HG02981 (cell line): ENCODE measurements at regions not wholly inside any gene's neighbourhood (a gene's known extent, or its start where the extent isn't known, plus 50 kb on each side); places are given as distances from the start of the nearest gene placed in this dataset.
"Not testable (repeated sequence)": the region's sequence is repeated elsewhere in the genome, so short reads cannot be mapped to it uniquely, and the experiment has no call there.

Experiments used
- ATAC-seq: cut with Tn5 transposase; IDR thresholded peaks from one replicate; pipeline ENCODE4 v1.9.1; 2021; ENCODE audit warnings: mild to moderate bottlenecking, moderate library complexity; ENCODE audit not compliant: unreplicated experiment

DNA sequence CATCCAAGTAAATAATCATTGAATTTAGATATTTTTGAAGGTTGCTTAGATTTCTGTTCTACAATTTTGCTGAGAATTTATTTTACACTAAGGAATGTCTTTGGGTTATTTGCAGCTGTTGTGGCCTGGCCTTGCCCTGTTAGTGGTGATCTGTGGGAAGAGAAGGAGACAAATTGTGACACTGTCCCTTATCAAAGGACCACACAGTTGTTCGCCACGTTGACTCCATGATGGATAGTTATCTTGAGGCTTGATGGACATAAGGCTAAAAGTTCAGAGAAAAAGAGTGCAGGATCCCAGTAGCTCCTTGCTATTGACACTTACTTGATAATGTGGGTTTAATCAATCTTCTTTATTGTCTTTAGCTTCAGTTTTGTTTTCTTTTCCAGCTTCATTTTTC lies 186.6 kb upstream of the MEF2C start:
- no peak for ATAC-seq

DNA sequence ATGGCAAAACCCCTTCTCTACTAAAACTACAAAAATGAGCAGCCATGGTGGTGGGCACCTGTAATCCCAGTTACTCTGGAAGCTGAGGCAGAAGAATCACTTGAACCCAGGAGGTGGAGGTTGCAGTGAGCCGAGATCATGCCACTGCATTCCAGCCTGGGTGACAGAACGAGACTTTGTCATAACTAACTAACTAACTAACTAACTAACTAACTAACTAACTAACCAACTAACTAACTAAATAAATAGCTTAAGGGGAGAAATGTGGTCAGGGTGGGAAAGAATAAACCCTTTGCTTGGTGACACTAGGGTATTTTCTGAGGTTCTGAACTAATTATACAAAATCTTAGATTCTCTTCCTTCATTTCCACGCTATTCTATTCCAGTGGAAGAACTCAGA lies 184.4 kb upstream of the MEF2C start:
- ATAC-seq, result no peak

DNA sequence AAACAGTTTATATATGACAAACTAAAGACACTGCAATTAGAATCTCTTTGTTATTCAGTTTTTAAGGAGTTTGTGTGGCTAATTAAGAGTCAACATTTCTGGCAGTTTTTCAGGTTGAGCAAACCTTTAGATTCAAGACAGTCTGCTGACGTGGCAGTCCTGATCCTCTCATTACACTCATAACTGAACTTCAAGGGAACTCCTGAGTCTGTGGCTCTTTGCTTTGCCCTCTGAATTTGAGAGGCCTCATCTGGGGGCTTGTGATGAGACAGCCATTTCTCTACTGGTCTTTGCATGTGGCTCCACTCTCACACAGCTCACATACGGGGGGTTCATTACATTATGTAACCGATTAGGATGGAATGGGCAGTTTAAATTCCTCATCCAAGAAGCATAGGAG lies 182.9 kb upstream of the MEF2C start:
- ATAC-seq, result peak; percentile 85

DNA sequence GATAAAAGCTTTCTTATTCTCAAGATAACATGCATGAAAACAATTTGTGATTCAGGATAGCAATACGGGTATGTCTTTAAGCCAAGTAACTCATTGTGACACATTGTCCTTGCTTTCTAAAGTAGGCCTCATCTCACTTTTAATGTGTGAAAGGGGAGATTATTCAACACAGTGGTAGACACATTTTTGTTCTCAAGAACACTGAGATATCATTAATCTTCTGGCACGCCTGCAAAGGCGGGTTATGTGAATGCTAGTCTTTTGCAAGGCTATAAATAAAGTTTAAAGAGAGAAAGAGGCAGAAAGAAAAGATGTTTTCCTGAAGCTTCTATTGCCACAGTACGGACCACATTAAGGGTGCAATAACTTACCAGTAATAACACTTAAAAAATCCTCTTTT lies 181.8 kb upstream of the MEF2C start:
- ATAC-seq, result no peak

DNA sequence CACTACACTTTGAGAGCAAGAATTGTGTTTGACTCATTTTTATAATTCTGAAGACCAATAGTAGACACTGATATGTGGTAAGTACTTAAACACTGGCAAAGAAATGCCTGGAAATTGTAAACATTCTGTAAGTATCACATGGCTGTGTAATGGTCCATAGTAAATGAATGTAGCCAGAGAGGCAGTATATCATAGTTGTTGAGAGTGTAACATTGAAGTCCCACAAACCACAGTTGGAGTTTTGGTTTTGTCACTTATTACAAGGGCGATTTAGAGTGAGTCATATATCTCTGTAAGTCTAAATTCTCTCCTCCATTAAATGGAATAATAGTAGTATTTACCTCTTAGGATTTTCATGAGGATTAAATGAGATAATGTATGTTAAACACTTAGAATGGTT lies 181.1 kb upstream of the MEF2C start:
- ATAC-seq, result peak; percentile 79

DNA sequence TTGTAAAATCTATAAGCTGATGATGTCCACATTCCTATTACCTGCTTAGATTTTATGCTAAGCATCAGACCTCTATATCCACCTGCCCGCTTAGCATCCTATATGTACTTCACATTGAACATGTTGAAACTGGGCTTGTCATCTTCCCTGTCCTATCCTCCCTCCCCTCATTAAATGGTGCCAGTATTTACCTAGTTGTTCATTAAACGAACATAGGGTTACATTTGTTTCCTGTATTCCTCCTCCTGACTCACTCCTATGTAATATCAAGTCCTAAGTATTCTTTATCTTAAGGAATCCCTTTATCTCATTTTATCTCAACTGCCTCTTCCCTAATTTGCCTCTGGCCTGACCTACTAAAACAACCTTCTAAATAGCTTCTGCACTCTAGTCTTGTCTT lies 177.8 kb upstream of the MEF2C start:
- ATAC-seq, result no peak

DNA sequence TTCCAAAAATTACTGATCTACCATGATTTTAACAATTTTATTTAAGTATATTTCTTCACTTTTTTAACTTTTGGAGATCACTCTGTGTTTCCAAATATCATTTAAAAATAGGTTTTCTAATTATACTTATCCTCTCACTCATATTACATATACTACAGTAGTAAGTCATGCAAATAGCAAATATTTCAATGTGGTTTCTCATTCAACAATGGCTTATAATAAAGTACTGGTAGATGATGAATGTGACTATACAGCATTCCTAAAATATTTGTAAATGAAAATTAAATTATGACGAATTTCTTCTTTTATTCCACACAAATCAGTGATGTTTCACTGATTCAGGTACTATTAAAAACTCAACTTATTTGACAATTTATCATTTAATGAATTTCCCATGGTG lies 176.3 kb upstream of the MEF2C start:
- ATAC-seq, result no peak

DNA sequence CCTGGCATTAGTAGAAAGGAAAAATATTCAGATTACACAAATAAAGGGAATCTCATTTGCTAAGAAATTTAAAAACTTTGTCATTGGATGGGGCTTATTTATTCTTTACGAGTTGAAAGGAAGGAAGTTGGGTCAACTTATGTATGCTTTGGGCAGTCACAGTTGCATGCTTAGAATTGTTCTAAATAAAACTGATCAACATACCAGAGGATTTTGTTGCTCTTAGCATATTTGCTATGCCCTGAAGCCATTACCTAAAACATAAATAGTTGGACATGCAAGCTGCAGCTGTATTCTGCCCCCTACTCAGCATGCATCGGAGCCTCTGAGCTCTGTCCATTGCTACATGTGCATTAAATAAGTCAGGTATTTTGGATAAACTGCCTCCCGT lies 172.7 kb upstream of the MEF2C start:
- ATAC-seq, result no peak

DNA sequence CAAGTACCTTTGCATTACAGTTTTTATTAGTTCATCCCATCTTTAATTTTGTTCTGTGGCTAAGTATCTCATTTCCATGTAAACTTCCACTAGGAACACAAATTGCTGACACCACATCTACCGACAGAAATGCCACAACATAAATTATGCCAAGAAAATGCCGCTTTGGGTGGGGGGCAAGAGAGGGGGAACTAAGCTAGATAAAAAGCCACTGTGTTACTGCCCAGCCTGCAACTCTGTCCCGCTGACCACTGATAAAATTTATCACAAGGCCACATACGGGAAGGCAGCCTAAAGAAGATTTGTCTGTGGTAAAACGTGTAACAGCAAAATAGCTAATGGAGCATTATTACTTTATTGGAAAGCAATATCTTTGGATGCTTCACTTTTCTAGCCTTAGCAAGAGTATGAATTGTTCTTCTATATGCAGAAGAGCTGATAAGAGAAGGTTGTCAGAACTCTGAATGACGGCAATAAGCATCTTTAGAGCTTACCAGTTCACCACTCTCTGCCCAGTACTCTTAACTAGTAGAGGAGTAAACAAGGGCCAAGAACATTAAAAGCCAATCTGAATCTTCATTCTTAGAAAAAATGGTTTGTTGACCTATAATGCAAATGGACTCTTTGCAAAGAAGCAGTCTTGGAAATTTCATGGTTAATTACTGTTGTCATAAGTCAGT lies 172.2 kb upstream of the MEF2C start:
- ATAC-seq, result no peak

DNA sequence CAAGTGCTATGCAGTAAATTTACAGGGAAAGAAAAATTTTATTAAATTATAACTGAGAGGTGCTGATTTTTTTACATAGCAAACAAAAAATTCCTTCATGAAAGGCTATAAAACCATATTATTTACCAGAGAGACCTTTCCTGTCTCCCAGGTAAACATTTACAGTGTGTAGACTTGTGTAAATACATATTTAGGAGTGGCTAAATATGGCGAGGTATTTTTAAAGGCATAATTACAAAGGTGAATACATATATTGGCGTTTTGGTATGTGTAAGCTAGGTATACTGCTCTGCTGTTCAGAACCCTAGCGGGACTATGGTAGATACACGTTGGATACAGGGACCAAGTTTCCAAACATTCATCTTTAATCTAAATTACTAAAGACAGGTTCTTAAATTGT lies 170.6 kb upstream of the MEF2C start:
- no peak for ATAC-seq

DNA sequence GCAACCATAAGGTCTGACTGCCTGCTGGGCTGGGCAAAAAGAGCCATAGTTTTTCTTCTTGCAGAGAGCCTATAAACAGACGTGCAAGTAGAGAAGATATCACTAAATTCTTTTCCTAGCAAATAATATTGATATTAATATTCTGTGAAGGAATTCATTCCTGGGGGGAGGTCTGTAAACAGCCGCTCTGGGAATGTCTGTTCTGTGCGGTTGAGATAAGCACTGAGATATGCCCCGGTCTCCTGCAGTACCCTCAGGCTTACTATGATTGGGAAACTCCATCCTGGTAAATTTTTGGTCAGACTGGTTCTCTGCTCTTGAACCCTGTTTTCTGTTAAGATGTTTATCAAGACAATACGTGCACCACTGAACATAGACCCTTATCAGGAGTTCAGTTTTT lies 167.1 kb upstream of the MEF2C start:
- ATAC-seq, result not testable (repeated sequence)

DNA sequence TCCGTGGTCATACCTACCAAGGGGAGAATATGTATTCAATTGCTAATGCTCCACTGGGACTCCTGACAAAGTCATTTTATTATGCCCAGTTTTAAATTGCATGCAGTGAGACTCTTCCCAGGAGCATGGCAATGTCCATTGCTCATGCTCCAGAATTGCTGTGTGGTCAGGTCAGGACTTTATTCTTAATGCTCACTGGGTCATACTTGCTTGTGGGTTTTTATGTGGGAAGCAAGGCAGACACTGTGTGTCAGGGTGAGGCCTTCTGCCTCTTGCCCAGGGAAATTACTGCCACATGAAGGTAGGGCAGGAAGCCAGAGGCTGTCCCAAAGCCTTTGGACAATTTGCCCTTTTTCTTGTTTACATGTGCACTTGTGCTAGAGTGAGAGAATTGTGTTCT lies 164.6 kb upstream of the MEF2C start:
- no peak for ATAC-seq

DNA sequence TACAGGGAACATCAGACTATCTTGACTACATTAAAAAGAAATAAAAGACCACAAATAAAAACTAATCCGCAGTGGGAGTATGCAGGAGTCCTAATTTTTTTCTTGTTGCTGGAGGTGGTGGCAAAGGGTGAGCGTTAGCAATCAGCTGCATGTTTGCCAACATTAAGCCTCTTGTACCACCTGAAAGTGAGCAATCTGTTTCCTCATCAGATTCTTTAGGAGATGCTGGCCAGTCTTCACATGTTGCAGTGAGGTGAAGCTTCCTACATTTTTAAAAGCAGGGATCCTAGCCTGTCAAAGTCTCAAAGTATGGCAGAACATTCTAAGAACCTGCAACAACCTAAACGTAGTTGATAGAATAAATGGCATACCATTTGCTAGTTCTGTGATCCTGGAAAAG lies 162.2 kb upstream of the MEF2C start:
- no peak for ATAC-seq

DNA sequence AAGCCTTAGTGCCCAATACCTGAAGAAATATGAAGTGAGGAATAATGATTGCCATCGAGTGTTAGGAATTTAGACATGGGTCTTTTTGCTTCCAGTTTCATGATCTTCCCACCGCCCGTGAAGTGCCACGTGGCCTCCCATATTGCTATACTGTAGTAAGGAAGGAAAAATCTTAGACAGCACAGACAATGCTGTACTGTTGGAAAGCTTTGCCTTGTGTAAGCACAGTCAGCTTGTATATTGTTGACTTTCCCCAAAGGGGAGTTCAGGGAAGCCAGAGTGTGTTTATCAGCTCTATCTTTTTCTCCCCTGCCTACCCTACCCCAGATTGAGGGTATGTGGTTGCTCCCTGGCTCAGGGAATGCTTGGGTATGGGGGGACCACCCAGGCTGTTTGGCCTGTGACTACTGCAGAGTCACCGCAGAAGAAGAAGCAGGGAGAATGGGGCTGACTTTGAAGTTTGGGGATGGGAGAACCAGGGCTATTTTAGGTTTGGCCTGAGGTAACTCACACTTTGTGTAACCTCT lies 161.8 kb upstream of the MEF2C start:
- ATAC-seq, result no peak

DNA sequence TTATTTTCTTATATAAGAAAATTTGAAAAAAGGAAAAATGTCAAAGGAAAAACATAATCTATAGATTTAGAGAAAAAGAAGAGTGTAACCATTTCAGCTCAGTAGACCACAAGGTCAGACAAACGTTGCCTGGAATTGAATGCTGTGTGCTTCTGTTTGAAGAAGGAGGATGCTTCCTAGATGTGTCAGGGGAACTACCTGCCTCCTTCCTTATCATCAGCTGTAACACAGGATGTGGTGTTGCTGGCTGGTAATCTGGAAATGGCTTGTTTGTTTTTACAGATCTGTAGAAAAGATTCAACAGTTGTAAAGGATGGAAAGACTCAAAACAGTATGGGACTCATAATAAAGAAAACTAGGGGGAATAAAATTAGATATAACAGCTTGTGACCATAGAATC lies 160.7 kb upstream of the MEF2C start:
- ATAC-seq, result peak; percentile 48

DNA sequence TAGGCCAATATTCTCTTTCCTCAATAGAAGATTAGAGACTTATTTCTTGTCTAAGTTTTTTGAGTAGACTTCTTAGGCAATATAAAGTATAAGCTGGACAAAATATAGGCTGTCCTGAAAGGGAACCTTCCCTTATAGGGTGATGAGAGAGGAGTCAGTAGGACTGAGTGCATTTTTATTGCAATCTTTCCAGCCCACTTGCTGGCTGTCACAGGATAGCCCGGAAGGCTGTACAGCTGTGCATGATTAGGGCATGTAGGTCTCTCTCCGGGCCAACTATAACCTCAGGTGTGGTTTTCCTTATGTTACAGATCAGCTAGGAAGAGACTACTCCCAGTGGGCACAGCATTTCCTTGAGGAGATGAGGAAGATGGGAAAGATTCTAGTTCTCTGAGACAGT lies 159.8 kb upstream of the MEF2C start:
- no peak for ATAC-seq

DNA sequence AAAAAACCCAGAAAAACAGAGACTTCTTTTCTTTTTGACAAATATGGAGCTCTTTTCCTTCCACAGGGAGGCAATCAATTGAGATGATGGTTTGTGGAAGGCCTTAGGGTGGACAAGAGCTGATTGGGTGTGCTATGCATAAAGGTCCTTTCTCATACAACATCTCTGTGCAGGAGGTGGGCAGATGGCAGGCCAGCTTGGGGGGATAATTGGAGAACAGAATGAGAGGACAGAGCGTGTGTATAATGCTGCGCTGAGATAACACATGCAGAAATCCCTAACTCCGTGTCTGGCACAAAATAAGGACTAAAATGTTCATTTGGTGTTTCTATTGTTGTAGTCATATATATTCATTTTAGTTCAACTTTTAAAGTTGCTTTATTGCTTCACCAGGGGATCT lies 159.0 kb upstream of the MEF2C start:
- ATAC-seq, result no peak

DNA sequence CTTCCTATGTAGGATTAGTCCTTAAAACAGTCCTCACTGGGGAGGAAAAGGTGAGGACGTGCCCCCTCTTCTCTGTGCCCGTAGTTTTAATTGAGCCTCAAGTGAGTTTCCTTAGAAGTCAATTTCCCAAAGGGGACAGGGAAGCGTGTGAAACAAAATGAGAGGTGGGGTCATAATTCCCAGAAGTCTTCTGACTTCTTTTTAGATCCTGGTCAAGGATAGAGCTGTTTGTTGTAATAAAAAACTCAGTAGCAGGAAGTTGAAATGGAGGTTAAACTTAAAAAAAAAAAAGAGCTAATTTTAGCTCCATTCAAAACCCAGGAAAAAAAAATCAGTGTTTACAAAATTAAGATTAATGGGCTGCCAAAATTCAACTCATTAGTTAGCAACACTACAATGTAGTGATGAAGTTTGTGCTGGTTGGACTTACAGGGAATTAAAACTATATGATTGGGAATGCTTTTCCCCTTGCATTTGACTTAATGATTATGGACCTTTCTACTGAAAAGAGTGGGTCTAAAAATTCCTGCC lies 158.3 kb upstream of the MEF2C start:
- no peak for ATAC-seq

DNA sequence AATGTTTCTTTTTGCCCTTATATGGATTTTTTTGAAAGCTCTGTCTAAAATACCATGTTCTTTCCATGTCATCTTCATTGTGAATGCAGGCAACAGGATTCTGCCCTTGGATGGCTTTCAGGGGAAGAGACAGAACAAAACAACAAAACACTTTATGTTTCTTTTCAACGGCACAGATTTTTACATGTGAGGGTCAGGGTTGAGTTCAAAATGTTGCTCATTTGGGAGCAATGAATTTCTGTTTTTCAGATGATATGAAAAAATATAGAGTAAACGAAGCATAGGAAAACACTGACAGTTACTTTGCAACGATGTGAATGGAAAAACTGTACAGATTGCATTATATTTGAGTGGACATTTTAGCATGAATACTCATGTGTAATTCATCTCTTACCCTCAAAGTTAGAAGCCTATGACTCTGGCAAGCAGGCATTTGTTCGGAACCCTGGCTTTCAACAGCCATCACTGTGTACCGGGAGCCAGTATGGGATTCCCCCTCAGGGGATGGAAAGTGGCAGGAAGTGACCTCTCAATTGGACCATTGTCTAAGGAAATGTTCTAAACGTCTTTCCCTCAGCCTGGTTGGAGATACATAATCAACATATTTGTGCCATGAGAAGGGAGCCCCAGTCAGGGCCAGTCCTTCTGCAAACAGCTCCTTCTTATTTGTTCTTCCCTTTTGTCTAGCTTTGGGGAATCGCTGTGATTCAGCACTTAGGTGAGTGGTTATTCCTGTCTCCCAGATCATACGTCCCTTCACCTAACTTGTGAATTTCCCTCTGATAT lies 153.9 kb upstream of the MEF2C start:
- no peak for ATAC-seq

DNA sequence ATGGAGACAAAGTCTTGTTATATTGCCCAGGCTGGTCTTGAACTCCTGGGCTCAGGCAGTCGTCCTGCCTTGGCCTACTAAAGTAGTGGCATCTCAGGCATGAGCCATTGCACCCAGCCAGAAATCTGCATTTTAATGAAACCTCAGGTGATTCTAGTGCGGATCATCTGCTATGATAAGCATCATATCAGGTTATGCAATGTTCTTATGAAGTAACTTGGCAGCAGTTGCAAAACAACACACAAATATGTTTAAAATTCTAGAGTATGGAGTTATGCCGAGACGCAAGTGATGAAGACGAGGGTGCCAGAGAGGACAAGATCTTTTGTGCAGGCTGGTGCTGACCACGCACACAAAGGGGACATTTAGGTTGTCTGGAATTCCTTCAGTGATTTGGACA lies 153.2 kb upstream of the MEF2C start:
- ATAC-seq, result no peak

DNA sequence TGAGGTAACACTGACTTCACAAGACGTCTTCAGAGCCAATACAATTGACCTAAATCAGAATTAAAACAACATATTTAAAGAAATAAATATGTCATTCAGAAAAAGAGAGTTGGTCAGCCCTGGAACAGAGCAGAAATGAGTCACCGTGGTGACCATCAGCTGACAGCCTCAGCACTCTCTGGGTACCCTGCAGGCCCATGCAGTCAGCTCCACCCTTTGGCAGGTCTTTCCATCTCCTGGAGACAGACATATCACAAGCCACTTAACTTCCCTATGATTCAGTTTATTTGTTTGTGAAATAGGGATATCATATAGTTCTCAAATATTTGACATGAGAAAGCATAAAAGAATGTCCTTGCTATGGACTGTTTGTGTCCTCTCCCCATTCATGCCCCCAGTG lies 151.6 kb upstream of the MEF2C start:
- ATAC-seq, result peak; percentile 72

DNA sequence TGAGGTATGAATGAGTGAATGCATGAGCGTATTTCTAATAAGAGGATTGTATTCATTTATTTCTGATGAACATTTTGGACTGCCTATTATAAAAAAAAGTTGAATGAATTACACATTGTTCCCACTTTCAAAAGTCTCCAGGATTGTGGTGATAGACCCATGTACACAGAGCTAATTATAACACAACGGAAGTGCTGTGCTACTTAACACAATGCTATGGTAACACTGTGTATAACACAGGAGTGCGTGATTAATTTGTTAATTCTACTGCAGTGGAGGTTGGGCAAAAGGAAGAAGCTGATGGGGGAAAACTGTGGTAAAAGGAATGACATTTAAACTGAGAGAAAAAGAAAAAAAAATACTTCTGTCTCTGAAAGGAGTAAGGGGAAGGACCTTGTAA lies 147.8 kb upstream of the MEF2C start:
- no peak for ATAC-seq
